ENCODE measurements at regions not wholly inside any gene's neighbourhood (a gene's known extent, or its start where the extent isn't known, plus 50 kb on each side); places are given as distances from the start of the nearest gene placed in this dataset.

GRCh38 chr22:49575703-49576081, 252.0 kb downstream of the BRD1 start:
- TF ChIP-seq POLR2AphosphoS5 (IDR thresholded peaks at IDR 0.05; ENCODE audit: borderline replicate concordance, low read depth, low read length) (no peak), EZH2 (IDR thresholded peaks at IDR 0.05) (no peak)
